ENCODE measurements at regions not wholly inside any gene's neighbourhood (a gene's known extent, or its start where the extent isn't known, plus 50 kb on each side); places are given as distances from the start of the nearest gene placed in this dataset. TPM values are rescaled to one million over a fixed set of nuclear protein-coding genes. Genes with fewer than 3 reads are reported as not detected.

DNA sequence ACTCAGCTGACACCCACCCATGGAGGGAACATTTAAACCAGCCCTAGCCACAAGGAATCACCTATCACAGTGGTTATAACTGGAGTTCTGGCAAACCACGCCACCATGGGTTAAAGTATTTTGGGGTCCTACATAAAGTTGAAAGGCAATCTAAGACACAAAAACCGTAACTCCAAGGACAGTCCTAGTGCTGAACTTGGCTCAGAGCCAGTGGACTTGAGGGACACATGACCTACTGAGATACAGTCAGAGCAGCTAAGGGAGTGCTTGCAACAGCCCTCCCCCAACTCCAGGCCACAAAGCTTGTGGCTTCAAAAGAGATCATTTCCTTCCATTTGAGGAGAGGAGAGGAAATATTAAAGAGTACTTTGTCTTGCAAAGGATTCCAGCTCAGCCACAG is 300.5 kb downstream of the FGF13 start:
- H3K27me3 ChIP-seq (ENCODE audit: control insufficient read depth in 2 of 2, insufficient read depth in 2 of 2, low read length in 2 of 2), result no peaks in the 10 kb centered on the region
- no peaks in the 10 kb centered on the region for H4K20me1 ChIP-seq (replicated peaks; ENCODE audit: control insufficient read depth, insufficient read depth, low read length)
- no peaks in the 10 kb centered on the region for H3K4me1 ChIP-seq (replicated peaks in 1 of 2; ENCODE audit: control insufficient read depth in 2 of 2, insufficient read depth in 2 of 2, low read length in 2 of 2)
- in situ Hi-C loops (cut with MboI), result no loop called here
- H3K27ac ChIP-seq (ENCODE audit: extremely low read depth, low read depth, low read length), result no peak overlapping the region
- ChIA-PET CTCF (ENCODE audit: low intra/inter-chr PET ratio) (no interaction called here), POLR2A (no interaction called here)
- peak in 1 of 4 experiments; percentile 1 for DNase-seq (ENCODE audit: extremely low read depth in 1 of 4, low spot score in 3 of 4)
- FAIRE-seq, result no peak
- no peaks in the 10 kb centered on the region for H3K36me3 ChIP-seq (ENCODE audit: control insufficient read depth, insufficient read depth, low read length)
- H3K9me1 ChIP-seq (ENCODE audit: control insufficient read depth, insufficient read depth, low read length), result no peaks in the 10 kb centered on the region
- TF ChIP-seq NFIC (IDR thresholded peaks at IDR 0.05) (peak; percentile 70), PHF21A (IDR thresholded peaks at IDR 0.05; ENCODE audit: borderline replicate concordance, low read depth) (no peak)
- TF ChIP-seq, protein P1, sequence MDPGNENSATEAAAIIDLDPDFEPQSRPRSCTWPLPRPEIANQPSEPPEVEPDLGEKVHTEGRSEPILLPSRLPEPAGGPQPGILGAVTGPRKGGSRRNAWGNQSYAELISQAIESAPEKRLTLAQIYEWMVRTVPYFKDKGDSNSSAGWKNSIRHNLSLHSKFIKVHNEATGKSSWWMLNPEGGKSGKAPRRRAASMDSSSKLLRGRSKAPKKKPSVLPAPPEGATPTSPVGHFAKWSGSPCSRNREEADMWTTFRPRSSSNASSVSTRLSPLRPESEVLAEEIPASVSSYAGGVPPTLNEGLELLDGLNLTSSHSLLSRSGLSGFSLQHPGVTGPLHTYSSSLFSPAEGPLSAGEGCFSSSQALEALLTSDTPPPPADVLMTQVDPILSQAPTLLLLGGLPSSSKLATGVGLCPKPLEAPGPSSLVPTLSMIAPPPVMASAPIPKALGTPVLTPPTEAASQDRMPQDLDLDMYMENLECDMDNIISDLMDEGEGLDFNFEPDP (CRISPR knock-in tag; IDR thresholded peaks at IDR 0.05), result no peak
- no peaks in the 10 kb centered on the region for H3K79me2 ChIP-seq (ENCODE audit: control insufficient read depth, insufficient read depth, low read length)
- ATAC-seq, result no peak
- 8% methylated on average over 2 of the region's 2 CpGs for WGBS (ENCODE audit: insufficient coverage, low coverage, missing lambda C conversion rate)
- H2AFZ ChIP-seq (ENCODE audit: low read depth, low read length), result no peak overlapping the region
- H3K4me3 ChIP-seq, result no peak overlapping the region
- no peaks in the 10 kb centered on the region for H3K9me3 ChIP-seq (replicated peaks; ENCODE audit: control insufficient read depth, insufficient read depth, low read depth, low read length)
- intact Hi-C loops (cut with micrococcal nuclease), result no loop called here
- H3K9ac ChIP-seq (ENCODE audit: insufficient read depth in 1 of 2, low read depth in 2 of 2, low read length in 2 of 2), result no peak overlapping the region
- H3K4me2 ChIP-seq (ENCODE audit: insufficient read depth, low read length), result no peak overlapping the region
- BruUV-seq (replicated peaks), result no TSS peak

Small RNA genes lying in the stretch of these regions (small RNA-seq; reads per million reads assigned to genes)
- gene RN7SKP31 (not detected), gene RNU6-985P (not detected)

Measured in K562 (cell line).